HG02884 (cell line): ENCODE measurements at regions not wholly inside any gene's neighbourhood (a gene's known extent, or its start where the extent isn't known, plus 50 kb on each side); places are given as distances from the start of the nearest gene placed in this dataset.
A peak's percentile ranks its signal among the peaks of the same experiment; 100 is the strongest.
"Not testable (repeated sequence)": the region's sequence is repeated elsewhere in the genome, so short reads cannot be mapped to it uniquely, and the experiment has no call there.

Experiments used
- ATAC-seq: cut with Tn5 transposase; IDR thresholded peaks from one replicate; pipeline ENCODE4 v1.9.1; 2021; ENCODE audit warnings: mild to moderate bottlenecking, moderate library complexity; ENCODE audit not compliant: unreplicated experiment

- no peak for ATAC-seq
Observed at GRCh38 chr3:153957421-153957820, 163.8 kb upstream of the ARHGEF26 start.

GRCh38 chr3:153958635-153959595, 162.3 kb upstream of the ARHGEF26 start:
- no peak for ATAC-seq

- ATAC-seq: no peak
Observed at GRCh38 chr3:153960458-153961074, 160.6 kb upstream of the ARHGEF26 start.

- ATAC-seq: no peak
Observed at GRCh38 chr3:153961494-153961893, 159.7 kb upstream of the ARHGEF26 start.

- no peak for ATAC-seq
Observed at GRCh38 chr3:153963012-153963411, 158.2 kb upstream of the ARHGEF26 start.

- ATAC-seq: peak; percentile 50
Observed at GRCh38 chr3:153967260-153967659, 153.9 kb upstream of the ARHGEF26 start.

- peak; percentile 40 for ATAC-seq
Observed at GRCh38 chr3:153970047-153970446, 151.1 kb upstream of the ARHGEF26 start.

GRCh38 chr3:153970741-153971347, 150.3 kb upstream of the ARHGEF26 start:
- ATAC-seq: no peak

- ATAC-seq: peak; percentile 54
Observed at GRCh38 chr3:153972862-153973261, 148.3 kb upstream of the ARHGEF26 start.

GRCh38 chr3:153973722-153974265, 147.4 kb upstream of the ARHGEF26 start:
- ATAC-seq: peak; percentile 28

- ATAC-seq: no peak
Observed at GRCh38 chr3:153974614-153975013, 146.6 kb upstream of the ARHGEF26 start.

- no peak for ATAC-seq
Observed at GRCh38 chr3:153976891-153977554, 144.2 kb upstream of the ARHGEF26 start.

GRCh38 chr3:153978006-153978405, 143.2 kb upstream of the ARHGEF26 start:
- no peak for ATAC-seq

GRCh38 chr3:153979418-153980251, 141.6 kb upstream of the ARHGEF26 start:
- no peak for ATAC-seq

- ATAC-seq: no peak
Observed at GRCh38 chr3:153980252-153980590, 141.0 kb upstream of the ARHGEF26 start.

- ATAC-seq: not testable (repeated sequence)
Observed at GRCh38 chr3:153997364-153997763, 123.8 kb upstream of the ARHGEF26 start.

- no peak for ATAC-seq
Observed at GRCh38 chr3:154003649-154004048, 117.5 kb upstream of the ARHGEF26 start.

- no peak for ATAC-seq
Observed at GRCh38 chr3:154011036-154011435, 110.2 kb upstream of the ARHGEF26 start.

GRCh38 chr3:154013736-154014135, 107.5 kb upstream of the ARHGEF26 start:
- ATAC-seq: no peak

- ATAC-seq: no peak
Observed at GRCh38 chr3:154015307-154015706, 105.9 kb upstream of the ARHGEF26 start.
